ENCODE measurements at regions not wholly inside any gene's neighbourhood (a gene's known extent, or its start where the extent isn't known, plus 50 kb on each side); places are given as distances from the start of the nearest gene placed in this dataset.

DNA sequence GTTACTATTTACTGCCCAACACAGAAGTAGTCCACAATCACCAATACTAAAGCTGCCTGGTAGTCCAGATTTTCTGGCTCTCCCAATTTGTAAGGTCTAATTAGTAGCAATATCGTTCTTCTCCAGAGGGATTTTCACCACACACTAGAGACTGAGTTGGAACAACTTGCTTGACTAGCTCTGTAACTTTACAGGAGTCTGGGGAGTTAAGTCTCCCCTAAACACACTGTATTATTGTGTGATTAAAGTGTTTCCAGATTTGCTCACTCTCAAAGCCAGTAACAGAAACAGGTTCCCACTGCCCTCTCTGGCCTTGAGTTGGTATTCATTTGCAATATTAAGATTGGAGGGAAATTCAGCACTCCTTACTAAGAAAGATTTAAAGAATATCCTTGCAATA, 1175.7 kb downstream of the SORCS1 start:
- CTCF ChIA-PET: no interaction called here
- no peaks in the 10 kb centered on the region for H3K9me3 Mint-ChIP-seq (ENCODE audit: unreplicated experiment)
- H3K4me3 ChIP-seq (ENCODE audit: low read depth, low read length): no peak overlapping the region

DNA sequence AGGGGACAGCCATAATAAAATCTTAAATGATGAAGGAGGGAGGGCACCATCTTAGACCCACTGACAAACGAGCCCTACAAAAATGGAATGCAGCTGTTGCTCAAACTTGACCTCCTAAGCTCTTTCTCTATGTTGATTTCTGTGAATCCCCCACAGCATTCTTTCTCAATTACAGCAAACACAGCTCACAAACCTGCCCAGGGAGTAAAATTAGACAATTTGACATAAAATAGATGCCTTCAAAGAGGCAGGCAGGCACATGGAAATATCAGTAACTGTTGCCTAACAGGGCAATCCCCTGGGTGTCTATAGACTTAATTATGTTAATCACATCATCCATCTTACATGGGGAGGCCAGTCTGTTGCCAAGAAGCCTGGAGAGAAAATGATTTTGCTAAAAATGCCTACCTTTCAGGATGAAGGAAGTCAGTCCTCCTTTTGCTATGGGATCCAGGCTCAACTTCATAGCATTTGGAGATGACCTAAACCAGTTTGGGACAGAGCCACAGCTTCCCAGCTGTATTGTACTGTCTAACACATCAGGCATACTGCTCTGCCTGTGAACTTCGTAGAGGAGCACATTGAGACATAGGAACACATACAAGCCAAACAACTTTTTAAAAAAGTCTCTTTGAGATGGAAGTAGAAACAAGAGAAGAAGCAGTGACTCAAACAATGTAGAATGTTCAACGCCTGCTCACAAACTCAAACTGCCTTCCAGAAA, 1177.4 kb downstream of the SORCS1 start:
- H3K36me3 Mint-ChIP-seq (ENCODE audit: insufficient read depth, unreplicated experiment): no peaks in the 10 kb centered on the region
- no TSS peak for BruUV-seq (replicated peaks)
- H3K27me3 ChIP-seq (replicated peaks; ENCODE audit: control insufficient read depth, insufficient read depth, low read length): no peaks in the 10 kb centered on the region
- no peaks in the 10 kb centered on the region for H3K36me3 ChIP-seq (ENCODE audit: control insufficient read depth, insufficient read depth, low read length)
- no peaks in the 10 kb centered on the region for H3K27me3 Mint-ChIP-seq (ENCODE audit: insufficient read depth, unreplicated experiment)
- H3K27ac Mint-ChIP-seq (ENCODE audit: unreplicated experiment): no peak overlapping the region
- no peak overlapping the region for H3K4me3 Mint-ChIP-seq (ENCODE audit: unreplicated experiment)
- ChIA-PET POLR2A (no interaction called here), CTCF (no interaction called here)
- no peaks in the 10 kb centered on the region for H3K9me3 Mint-ChIP-seq (ENCODE audit: unreplicated experiment)
- H3K4me3 ChIP-seq (ENCODE audit: low read depth, low read length): no peak overlapping the region
- TF ChIP-seq, protein P1, sequence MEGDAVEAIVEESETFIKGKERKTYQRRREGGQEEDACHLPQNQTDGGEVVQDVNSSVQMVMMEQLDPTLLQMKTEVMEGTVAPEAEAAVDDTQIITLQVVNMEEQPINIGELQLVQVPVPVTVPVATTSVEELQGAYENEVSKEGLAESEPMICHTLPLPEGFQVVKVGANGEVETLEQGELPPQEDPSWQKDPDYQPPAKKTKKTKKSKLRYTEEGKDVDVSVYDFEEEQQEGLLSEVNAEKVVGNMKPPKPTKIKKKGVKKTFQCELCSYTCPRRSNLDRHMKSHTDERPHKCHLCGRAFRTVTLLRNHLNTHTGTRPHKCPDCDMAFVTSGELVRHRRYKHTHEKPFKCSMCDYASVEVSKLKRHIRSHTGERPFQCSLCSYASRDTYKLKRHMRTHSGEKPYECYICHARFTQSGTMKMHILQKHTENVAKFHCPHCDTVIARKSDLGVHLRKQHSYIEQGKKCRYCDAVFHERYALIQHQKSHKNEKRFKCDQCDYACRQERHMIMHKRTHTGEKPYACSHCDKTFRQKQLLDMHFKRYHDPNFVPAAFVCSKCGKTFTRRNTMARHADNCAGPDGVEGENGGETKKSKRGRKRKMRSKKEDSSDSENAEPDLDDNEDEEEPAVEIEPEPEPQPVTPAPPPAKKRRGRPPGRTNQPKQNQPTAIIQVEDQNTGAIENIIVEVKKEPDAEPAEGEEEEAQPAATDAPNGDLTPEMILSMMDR (IDR thresholded peaks at IDR 0.05; ENCODE audit: insufficient read depth in 1 of 2, low read depth in 1 of 2, low read length in 1 of 2, severe bottlenecking in 1 of 2, unreplicated experiment in 1 of 2): no peak
- intact Hi-C loops (cut with micrococcal nuclease; ENCODE audit: unreplicated experiment): no loop called here
- no peak for DNase-seq
- no peaks in the 10 kb centered on the region for H3K4me1 ChIP-seq
- 0 out of 2 replicates have a peak, but pooled peaks cover 1% of the 10 kb centered on the region for H3K9me3 ChIP-seq
- H3K4me1 Mint-ChIP-seq (ENCODE audit: low read depth, unreplicated experiment): no peaks in the 10 kb centered on the region

More for the DNA sequence above, 1175.7 kb downstream of the SORCS1 start:
- no peak for DNase-seq
- intact Hi-C loops (cut with micrococcal nuclease; ENCODE audit: unreplicated experiment): no loop called here
- H3K4me1 Mint-ChIP-seq (ENCODE audit: low read depth, unreplicated experiment): peaks cover 9% of the 10 kb centered on the region
- H3K27me3 ChIP-seq (replicated peaks; ENCODE audit: control insufficient read depth, insufficient read depth, low read length): no peaks in the 10 kb centered on the region
- POLR2A ChIA-PET: no interaction called here
- H3K27me3 Mint-ChIP-seq (ENCODE audit: insufficient read depth, unreplicated experiment): no peaks in the 10 kb centered on the region
- no peaks in the 10 kb centered on the region for H3K36me3 Mint-ChIP-seq (ENCODE audit: insufficient read depth, unreplicated experiment)
- H3K27ac Mint-ChIP-seq (ENCODE audit: unreplicated experiment): no peak overlapping the region
- TF ChIP-seq, protein P1 (IDR thresholded peaks at IDR 0.05; ENCODE audit: insufficient read depth in 1 of 2, low read depth in 1 of 2, low read length in 1 of 2, severe bottlenecking in 1 of 2, unreplicated experiment in 1 of 2): no peak
- H3K36me3 ChIP-seq (ENCODE audit: control insufficient read depth, insufficient read depth, low read length): no peaks in the 10 kb centered on the region
- no peaks in the 10 kb centered on the region; the same call in 1 of the 2 replicates for H3K4me1 ChIP-seq
- H3K9me3 ChIP-seq: 0 out of 2 replicates have a peak, but pooled peaks cover 5% of the 10 kb centered on the region
- no TSS peak for BruUV-seq (replicated peaks)
- no peak overlapping the region for H3K4me3 Mint-ChIP-seq (ENCODE audit: unreplicated experiment)

DNA sequence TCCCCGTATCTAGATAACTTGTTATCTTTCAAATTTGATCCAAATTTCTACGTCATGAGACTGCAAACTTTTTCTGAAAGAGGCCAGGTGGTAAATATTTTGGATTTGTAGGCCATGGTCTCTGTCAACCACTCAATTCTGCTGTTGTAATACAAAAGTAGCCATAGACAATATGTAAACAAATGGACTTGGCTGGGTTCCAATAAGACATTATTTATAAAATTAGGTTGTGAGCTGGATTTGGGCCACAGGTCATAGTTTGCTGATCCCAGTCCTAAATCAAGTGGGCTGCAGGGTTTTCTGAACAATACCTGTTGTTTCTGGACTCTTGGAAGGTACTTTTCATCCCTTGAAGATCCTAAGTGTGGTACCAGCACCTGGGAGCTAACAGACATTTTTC, 1178.0 kb downstream of the SORCS1 start:
- Histone ChIP-seq H3K4me3 (ENCODE audit: low read depth, low read length) (no peak overlapping the region), H3K27me3 (replicated peaks; ENCODE audit: control insufficient read depth, insufficient read depth, low read length) (no peaks in the 10 kb centered on the region), H3K36me3 (ENCODE audit: control insufficient read depth, insufficient read depth, low read length) (no peaks in the 10 kb centered on the region), H3K4me1 (no peaks in the 10 kb centered on the region), H3K9me3 (no peaks in the 10 kb centered on the region)
- Mint-ChIP-seq H3K4me1 (ENCODE audit: low read depth, unreplicated experiment) (no peaks in the 10 kb centered on the region), H3K9me3 (ENCODE audit: unreplicated experiment) (no peaks in the 10 kb centered on the region), H3K27me3 (ENCODE audit: insufficient read depth, unreplicated experiment) (no peaks in the 10 kb centered on the region), H3K27ac (ENCODE audit: unreplicated experiment) (no peak overlapping the region), H3K4me3 (ENCODE audit: unreplicated experiment) (no peak overlapping the region), H3K36me3 (ENCODE audit: insufficient read depth, unreplicated experiment) (no peaks in the 10 kb centered on the region)
- BruUV-seq (replicated peaks): no TSS peak
- ChIA-PET CTCF (no interaction called here), POLR2A (no interaction called here)
- TF ChIP-seq, protein P1 (IDR thresholded peaks at IDR 0.05; ENCODE audit: insufficient read depth in 1 of 2, low read depth in 1 of 2, low read length in 1 of 2, severe bottlenecking in 1 of 2, unreplicated experiment in 1 of 2): no peak
- no peak for DNase-seq
- intact Hi-C loops (cut with micrococcal nuclease; ENCODE audit: unreplicated experiment): no loop called here

Measured in Caco-2 (cell line).